Endometrium (tissue), 2 donors: ENCODE measurements at regions not wholly inside any gene's neighbourhood (a gene's known extent, or its start where the extent isn't known, plus 50 kb on each side); places are given as distances from the start of the nearest gene placed in this dataset.
"Not testable (repeated sequence)": the region's sequence is repeated elsewhere in the genome, so short reads cannot be mapped to it uniquely, and the experiment has no call there.

Experiments used
- FAIRE-seq: peaks from 2 replicates; lab custom pipeline; 2012; peaks lifted over from hg19 to GRCh38; lab: Jason Lieb, UNC
- donor health status: control.
- donor health status: control.

DNA sequence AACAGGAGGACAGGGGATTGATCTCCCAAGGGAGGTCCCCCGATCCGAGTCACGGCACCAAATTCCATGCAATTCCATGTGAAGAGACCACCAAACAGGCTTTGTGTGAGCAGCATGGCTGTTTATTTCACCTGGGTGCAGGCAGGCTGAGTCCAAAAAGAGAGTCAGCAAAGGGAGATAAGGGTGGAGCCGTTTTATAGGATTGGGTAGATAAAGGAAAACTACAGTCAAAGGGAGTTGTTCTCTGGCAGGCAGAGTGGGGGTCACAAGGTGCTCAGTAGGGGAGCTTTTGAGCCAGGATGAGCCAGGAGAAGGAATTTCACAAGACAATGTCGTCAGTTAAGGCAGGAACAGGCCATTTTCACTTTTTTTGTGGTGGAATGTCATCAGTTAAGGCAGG lies 752.7 kb downstream of the GALC start:
- FAIRE-seq = not testable (repeated sequence)

DNA sequence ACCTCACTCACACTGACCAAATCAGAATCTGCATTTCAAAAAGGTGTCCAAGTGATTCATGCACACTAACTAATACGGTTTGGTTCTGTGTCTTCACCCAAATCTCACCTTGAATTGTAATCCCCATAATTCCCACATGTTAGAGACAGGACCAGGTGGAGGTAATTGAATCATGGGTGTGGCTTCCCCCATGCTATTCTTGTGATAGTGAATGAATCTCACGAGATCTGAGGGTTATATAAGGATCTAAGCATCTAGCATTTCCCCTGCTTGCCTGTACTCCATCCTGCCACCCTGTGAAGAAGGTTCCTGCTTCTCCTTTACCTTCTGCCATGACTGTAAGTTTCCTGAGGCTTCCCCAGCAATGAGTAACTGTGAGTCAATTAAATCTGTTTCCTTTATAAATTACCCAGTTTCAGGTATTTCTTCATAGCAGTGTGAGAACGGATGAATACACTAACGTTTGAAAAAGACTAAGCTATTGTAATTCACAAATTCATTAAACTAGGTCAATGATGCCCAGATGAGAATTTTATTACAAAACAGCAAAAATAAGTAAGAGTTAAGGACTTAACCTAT lies 759.1 kb downstream of the GALC start:
- FAIRE-seq = no peak

- FAIRE-seq = no peak
Observed at GRCh38 chr14:87233266-87233665, 759.7 kb downstream of the GALC start.

GRCh38 chr14:87231336-87232026 lies 761.5 kb downstream of the GALC start:
- no peak for FAIRE-seq

DNA sequence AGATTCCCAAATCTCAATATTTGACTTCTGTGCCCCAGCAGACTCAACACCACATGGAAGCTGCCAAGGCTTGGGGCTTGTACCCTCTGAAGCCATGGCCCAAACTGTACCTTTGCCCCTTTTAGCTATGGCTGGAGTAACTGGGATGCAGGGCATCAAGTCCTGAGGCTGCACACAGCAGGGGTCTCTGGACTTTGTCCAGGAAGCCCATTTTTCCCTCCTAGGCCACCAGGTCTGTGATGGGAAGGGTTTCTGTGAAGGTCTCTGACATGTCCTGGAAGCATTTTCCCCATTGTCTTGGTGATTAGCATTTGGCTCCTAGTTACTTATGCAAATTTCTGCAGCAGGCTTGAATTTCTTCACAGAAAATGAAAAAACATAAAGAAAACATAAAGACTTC lies 762.3 kb downstream of the GALC start:
- no peak for FAIRE-seq

- FAIRE-seq = no peak
Observed at GRCh38 chr14:87229131-87229530, 763.9 kb downstream of the GALC start.

DNA sequence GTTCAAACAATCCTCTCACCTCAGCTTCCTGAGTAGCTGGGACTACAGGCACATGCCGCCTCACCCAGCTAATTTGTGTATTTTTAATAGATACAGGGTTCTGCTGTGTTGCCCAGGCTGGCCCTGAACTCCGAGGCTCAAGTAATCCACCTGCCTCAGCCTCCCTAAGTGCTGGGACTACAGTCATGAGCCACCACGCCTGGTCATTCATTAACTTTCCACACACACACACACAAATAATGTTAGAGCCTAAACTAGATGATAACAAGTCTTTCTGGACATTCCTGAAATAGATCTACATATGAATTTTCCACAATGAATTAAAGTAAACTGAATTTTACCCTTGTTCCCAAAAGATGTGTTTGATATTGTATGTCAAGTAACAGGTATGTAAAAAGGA lies 776.0 kb downstream of the GALC start:
- FAIRE-seq = no peak

DNA sequence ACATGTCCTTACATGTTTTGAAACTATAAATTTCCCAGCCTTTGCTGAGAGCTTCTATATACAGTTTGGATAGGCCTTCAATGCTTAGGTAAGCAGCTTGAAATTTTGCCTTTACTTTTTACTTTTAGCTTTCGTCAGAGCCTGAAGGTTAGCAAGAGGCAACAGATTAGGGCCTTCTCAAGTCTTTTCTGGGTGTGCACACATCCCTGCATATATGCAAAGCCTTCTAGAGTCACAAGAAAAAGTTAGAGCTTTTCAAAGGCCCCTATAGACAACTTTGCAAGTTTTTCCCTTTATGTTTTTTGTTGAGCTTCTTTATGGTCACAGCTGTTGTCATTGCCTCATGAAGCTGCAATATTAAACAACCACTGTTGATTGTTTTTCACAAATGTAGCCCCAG lies 778.4 kb downstream of the GALC start:
- no peak for FAIRE-seq

DNA sequence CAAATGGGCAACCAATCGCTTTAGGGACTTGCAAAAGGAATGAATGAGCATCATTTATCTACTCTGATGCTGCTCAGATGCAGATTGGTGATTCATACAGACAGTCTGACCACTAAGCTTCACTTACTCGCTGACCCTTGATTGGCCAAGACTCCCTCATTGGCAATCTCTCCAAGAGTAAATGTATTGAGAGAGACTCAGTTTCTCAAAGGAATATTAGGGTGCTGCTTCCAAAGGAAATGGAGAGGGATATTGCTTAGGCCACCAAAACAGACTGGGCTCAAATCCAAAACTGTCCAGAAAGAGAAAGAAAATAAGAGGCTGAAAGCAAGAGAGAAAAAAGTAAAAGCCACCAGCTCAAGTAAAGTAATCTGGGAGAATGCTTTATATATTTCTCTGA lies 785.2 kb downstream of the GALC start:
- FAIRE-seq = no peak

DNA sequence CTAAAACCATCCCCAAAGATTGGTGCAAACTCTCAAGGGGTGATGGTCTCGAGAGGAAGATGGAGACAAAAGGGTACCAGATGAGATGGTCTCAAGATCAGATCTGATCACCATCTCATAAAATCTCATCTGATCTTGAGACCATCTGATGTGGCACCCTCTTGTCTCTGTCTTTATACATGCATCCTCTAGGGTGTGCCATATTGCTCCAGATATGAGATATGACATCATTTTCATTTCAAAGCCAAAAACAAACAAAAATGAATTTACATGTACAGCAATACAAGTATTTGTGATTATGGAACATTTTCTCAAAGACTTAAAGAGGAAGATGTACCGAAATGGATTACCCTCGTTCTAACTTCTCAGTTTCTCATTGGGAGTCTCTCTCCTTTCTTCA lies 787.2 kb downstream of the GALC start:
- no peak for FAIRE-seq

- no peak for FAIRE-seq
Observed at GRCh38 chr14:87203346-87203745, 789.6 kb downstream of the GALC start.

DNA sequence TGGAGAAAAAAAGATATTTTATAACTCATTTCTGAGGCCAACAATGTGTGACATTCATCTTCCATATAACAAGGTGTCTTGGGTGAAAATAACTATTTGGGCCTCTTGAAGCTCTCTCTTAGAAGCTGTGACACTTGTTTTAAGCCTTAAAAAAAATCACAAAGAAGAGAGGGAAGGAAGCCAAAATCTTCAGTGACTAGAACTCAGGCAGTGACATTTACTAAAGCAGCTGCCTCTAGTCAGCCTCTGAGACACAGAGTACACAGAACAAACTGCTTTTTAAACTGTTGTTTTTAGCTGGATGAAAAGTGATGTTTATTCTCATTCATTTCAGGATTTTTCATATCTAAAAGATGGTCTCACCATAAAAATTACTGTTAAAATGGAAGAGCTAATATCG lies 793.6 kb downstream of the GALC start:
- no peak for FAIRE-seq

- no peak for FAIRE-seq
Observed at GRCh38 chr14:87196436-87196835, 796.5 kb downstream of the GALC start.

DNA sequence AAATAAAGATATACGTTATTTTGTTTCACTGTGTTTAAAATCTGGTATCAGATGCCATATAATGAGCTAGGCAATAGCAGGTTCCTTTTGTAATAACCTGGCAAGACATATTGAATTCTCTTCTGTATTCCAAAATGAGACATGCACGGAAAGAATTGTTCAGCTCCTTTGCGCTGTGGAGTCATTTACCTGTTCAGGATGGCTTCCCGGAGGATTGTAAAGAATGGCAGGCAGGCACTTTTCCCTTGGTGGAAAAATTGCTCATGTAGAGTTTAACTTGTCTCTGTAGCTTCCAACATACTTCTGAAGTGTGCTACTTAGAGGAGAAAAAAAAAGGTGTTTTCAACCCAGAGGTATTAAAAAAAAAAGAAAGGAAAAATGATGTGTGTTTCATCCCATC lies 805.2 kb downstream of the GALC start:
- FAIRE-seq = no peak

DNA sequence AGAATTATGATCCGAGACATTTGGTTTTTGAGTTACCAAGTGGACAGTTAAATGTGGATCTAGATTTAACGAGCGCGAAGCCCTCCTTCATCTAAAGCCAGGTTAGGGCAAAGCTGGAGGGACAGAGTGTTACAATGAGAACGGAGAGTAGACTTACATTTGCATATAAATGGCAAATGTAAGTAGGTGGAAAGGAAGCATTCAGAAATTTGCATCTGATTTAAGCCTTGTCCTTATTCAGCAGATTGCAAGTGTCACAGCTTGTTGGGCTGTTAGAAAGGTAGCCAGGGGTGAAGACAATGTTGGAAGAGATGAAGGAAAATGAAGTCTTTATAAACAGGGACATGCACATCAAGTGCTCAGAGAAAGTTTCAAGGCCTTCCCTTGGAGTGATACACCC lies 806.2 kb downstream of the GALC start:
- FAIRE-seq = no peak

DNA sequence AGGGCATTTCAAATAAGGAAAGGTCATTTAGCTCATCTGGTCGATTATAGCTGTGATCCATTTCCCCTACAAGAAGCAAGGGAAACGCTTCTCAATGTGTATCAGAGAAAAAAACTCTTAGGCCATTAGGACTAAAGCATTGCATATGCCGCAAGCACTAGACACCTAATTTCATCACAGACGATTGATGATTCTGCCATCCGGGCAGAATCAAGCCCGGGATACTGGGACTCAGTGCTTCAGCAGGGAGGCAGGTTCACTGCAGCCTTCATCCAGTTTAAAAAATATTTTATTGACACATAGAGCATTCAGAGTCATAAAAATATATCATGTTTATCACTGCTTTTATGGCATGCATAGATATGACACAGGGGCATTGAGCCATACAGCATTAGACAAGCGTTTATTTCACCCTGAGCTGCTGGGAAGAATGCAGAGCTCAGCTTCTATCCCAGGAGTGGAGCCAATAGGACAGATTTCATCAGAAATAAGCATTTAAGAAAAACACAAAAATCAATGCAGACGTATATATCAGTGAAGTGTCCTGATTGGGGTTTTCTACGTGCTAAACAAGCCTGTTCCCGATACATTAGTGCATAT lies 806.9 kb downstream of the GALC start:
- no peak for FAIRE-seq

DNA sequence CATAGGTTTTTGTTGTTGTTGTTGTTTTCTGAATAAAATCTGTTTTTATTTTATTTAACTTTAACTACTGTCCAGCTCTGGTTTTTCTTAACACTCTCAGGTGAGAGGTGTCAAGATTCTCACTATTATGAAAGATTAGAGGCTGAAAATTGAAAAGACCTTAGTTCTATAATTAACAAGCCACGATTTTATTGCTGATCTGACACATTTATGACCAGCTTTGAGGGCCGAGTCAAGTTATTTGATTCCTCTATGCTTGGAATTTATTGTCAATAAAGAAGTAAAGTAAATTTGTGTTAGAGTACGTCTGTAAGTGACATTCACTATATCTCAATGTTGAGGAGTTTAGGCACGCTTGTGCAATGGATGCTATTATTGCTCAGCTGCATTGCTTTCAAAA lies 808.8 kb downstream of the GALC start:
- FAIRE-seq = no peak

GRCh38 chr14:87181288-87181687 lies 811.7 kb downstream of the GALC start:
- no peak for FAIRE-seq

DNA sequence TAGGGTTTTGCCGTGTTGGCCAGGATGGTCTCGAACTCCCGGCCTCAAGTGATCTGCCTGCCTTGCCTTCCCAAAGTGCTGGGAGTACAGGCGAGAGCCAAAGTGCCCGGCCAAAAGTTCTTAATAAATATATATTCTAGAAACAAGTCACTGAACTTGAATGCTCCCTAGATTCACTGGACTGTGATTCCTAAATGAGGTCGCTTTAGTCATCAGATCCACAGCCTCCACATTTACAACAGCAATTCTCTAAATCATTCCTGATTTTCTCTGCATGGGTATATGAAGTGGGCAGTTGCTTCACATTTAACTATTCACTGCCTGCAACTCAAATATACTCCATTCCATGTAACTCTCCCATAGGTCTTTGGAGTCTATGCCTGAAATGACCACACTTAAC lies 813.0 kb downstream of the GALC start:
- no peak for FAIRE-seq

DNA sequence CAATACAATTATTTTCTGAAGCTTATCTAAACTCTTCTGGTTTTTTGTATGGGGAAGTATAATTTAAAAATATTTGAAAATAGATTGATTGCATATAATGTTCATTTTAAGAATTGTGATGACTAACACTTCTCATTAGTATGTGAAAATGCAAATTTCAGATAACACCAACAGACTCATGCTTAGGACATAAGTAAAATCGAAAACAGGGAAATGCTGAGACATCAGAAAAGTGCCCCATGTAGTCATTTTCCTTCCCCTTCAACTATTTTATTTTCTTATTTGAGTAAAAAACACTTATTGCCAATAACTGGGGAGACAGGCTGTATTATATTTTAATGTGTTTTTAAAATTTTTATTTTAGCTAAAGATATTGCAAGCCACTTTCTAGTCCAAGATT lies 814.7 kb downstream of the GALC start:
- FAIRE-seq = no peak

DNA sequence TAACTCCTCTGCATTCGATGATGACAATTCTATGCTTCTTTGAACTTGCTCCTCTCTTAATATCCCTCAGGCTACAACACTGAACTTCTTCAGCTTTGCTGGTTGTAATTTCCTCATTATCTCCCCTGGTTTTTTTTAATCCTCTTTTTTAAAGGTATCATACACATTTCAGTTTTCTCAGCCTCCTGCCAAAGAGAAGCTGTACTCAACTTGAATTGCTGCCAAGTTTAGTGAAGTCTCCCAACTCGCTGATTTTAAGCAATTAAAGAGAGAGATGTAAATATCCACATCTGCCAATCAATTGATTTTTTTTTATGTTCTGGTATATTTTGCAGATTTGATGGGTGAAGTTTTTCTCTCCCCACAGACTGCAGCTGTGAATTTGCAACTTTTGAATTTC lies 817.8 kb downstream of the GALC start:
- no peak for FAIRE-seq

DNA sequence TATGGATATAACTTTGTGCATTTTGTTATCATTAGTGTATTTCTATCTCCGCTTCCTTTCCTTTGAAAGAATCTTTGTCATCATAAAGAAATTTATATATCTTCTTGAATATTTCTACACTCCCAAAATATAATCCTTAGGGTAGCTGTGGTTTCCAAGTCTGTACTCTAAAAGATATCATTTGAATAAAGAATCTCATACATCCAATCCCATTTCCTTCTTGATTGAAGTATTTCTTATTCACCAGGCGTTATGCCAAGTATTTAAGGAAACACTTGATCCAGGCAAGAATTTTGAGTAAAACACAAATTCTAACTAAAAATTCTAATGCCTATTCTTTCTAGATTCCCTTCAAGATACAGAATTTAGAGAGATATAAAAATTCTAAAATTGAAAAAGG lies 821.8 kb downstream of the GALC start:
- FAIRE-seq = no peak

DNA sequence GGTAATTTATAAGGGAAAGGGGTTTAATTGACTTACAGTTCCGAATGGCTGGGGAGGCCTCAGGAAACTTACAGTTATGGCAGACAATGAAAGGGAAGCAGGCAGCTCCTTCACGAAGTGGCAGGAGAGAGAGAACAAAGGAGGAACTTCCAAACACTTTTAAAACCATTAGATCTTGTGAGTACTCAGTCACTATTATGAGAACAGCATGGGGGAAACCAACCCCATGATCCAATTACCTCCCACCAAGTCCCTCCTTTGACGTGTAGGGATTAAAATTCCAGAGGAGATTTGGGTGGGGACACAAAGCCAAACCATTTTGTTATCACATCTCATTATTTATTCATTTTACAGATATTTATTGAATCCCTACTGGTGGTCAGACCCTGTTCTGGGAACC lies 822.8 kb downstream of the GALC start:
- no peak for FAIRE-seq

DNA sequence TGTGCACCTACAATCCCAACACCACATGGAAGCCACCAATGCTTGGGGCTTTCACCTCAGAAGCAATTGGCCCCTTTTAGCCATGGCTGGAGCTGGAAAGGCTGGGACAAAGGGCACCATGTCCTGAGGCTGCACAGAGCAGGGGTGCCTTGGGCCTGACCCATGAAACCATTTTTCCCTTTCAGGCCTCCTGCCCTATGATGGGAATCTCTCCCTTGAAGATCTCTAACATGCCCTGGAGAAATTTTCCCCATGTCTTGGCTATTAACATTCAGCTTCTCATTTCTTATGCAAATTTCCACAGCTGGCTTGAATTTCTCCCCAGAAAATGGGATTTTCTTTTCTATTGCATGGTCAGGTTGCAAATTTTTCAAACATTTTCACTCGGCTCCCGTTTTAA lies 823.6 kb downstream of the GALC start:
- no peak for FAIRE-seq
